ENCODE measurements at regions not wholly inside any gene's neighbourhood (a gene's known extent, or its start where the extent isn't known, plus 50 kb on each side); places are given as distances from the start of the nearest gene placed in this dataset.

- Histone ChIP-seq H3K27ac (no peak overlapping the region), H3K9me3 (replicated peaks in 1 of 3) (peaks cover 0 to 7% (median 0%) of the 10 kb centered on the region in 3 donors), H3K36me3 (replicated peaks in 1 of 2) (no peaks in the 10 kb centered on the region), H3K4me1 (replicated peaks in 1 of 2) (no peaks in the 10 kb centered on the region), H3K27me3 (no peaks in the 10 kb centered on the region), H3K4me3 (no peak overlapping the region)
- WGBS, 4 donors, result 77 to 87% (median 82%) methylated on average over 3 of the region's 3 CpGs
- TF ChIP-seq, protein P1, sequence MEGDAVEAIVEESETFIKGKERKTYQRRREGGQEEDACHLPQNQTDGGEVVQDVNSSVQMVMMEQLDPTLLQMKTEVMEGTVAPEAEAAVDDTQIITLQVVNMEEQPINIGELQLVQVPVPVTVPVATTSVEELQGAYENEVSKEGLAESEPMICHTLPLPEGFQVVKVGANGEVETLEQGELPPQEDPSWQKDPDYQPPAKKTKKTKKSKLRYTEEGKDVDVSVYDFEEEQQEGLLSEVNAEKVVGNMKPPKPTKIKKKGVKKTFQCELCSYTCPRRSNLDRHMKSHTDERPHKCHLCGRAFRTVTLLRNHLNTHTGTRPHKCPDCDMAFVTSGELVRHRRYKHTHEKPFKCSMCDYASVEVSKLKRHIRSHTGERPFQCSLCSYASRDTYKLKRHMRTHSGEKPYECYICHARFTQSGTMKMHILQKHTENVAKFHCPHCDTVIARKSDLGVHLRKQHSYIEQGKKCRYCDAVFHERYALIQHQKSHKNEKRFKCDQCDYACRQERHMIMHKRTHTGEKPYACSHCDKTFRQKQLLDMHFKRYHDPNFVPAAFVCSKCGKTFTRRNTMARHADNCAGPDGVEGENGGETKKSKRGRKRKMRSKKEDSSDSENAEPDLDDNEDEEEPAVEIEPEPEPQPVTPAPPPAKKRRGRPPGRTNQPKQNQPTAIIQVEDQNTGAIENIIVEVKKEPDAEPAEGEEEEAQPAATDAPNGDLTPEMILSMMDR (IDR thresholded peaks at IDR 0.05), result no peak
- no peak for TF ChIP-seq POLR2A (IDR thresholded peaks at IDR 0.05)
- intact Hi-C loops (cut with DNase I), result no loop called here
- DNase-seq, result no peak
Measured at GRCh38 chr22:48672387-48672786, 1155.3 kb downstream of the BRD1 start.

DNA sequence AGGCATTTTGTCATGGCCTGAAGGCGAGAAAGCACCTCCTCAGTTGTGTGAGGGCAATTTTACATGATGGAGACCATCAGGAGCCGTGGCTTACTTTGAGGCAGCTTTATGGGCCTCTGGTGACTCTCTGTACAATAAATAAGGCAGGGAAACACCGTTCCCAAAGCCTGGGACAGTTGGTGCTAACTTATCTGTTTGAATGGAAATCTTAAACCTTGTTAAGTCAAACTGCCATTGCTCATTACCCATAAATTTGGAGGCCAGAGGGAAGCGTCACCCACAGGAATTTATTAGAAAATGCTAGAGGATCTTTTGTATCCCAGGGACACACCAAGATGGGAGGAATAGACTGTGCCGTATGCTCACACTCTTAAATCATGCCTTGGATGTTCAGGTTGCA lies 1156.9 kb downstream of the BRD1 start:
- no peak overlapping the region for H3K27ac ChIP-seq
- H3K27me3 ChIP-seq, result no peaks in the 10 kb centered on the region
- peaks cover 0 to 7% (median 0%) of the 10 kb centered on the region in 3 donors for H3K9me3 ChIP-seq (replicated peaks in 1 of 3)
- TF ChIP-seq, protein P1 (IDR thresholded peaks at IDR 0.05), result no peak
- TF ChIP-seq POLR2A (IDR thresholded peaks at IDR 0.05), result no peak
- 37 to 42% (median 40%) methylated on average over 5 of the region's 5 CpGs for WGBS, 4 donors
- H3K4me1 ChIP-seq (replicated peaks in 1 of 2), result no peaks in the 10 kb centered on the region
- DNase-seq, result no peak
- intact Hi-C loops (cut with DNase I), result no loop called here
- no peak overlapping the region for H3K4me3 ChIP-seq
- no peaks in the 10 kb centered on the region for H3K36me3 ChIP-seq (replicated peaks in 1 of 2)

- no peak overlapping the region for H3K27ac ChIP-seq
- no peaks in the 10 kb centered on the region for H3K4me1 ChIP-seq (replicated peaks in 1 of 2)
- no peaks in the 10 kb centered on the region for H3K36me3 ChIP-seq (replicated peaks in 1 of 2)
- H3K4me3 ChIP-seq, result no peak overlapping the region
- WGBS, 4 donors, result 65 to 79% (median 68%) methylated on average over 14 to 23 of the region's 23 CpGs
- H3K27me3 ChIP-seq, result no peaks in the 10 kb centered on the region
- no peak for DNase-seq
- intact Hi-C loops (cut with DNase I), result no loop called here
- H3K9me3 ChIP-seq (replicated peaks in 1 of 3), result peaks cover 0 to 7% (median 0%) of the 10 kb centered on the region in 3 donors
- no peak for TF ChIP-seq POLR2A (IDR thresholded peaks at IDR 0.05)
- TF ChIP-seq, protein P1 (IDR thresholded peaks at IDR 0.05), result no peak
Measured at GRCh38 chr22:48669986-48670716, 1157.5 kb downstream of the BRD1 start.

DNA sequence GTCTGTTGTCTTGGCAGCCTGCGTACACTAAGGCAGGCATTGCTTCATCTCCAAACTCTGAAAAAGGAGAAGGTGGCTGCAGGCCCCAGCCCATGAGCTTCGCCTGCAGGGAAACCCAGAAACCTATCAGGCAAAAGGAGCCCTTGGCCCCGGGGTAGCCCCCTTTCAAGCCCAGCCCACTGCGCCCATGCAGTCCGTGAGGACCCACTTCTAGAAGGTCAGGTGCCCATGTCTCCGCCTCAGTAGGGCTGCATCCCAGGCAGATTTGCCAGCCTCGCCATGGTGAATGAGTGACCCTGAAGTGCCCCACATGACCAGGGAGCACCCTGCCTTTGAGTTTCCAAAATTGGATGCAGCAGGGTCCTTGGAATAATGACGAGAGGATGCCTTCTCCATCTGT lies 1158.4 kb downstream of the BRD1 start:
- intact Hi-C loops (cut with DNase I), result no loop called here
- Histone ChIP-seq H3K4me3 (no peak overlapping the region), H3K4me1 (replicated peaks in 1 of 2) (no peaks in the 10 kb centered on the region), H3K27ac (no peak overlapping the region), H3K9me3 (replicated peaks in 1 of 3) (peaks cover 0 to 7% (median 0%) of the 10 kb centered on the region in 3 donors), H3K27me3 (no peaks in the 10 kb centered on the region), H3K36me3 (replicated peaks in 1 of 2) (no peaks in the 10 kb centered on the region)
- DNase-seq, result no peak
- TF ChIP-seq POLR2A (IDR thresholded peaks at IDR 0.05), result no peak
- TF ChIP-seq, protein P1 (IDR thresholded peaks at IDR 0.05), result no peak
- 58 to 78% (median 65%) methylated on average over 7 to 8 of the region's 8 CpGs for WGBS, 4 donors

Measured in adrenal gland (tissue), 9 donors.